H9 (cell line): ENCODE measurements at regions not wholly inside any gene's neighbourhood (a gene's known extent, or its start where the extent isn't known, plus 50 kb on each side); places are given as distances from the start of the nearest gene placed in this dataset.

Source experiments
- DNase-seq: peaks from one replicate; pipeline ENCODE4 v3.0.0-alpha.2; 2017
- H2AFZ ChIP-seq: one replicate; pipeline ENCODE4 v1.6.1; 2013; ENCODE audit warnings: mild to moderate bottlenecking, low read length, control low read depth, moderate library complexity
- H2AK5ac ChIP-seq: 2 replicates; pipeline ENCODE4 v1.6.1; 2013; ENCODE audit warnings: low read length, control low read depth, mixed read lengths; ENCODE audit not compliant: insufficient read length
- H2BK120ac ChIP-seq: one replicate; pipeline ENCODE4 v1.6.1; 2013; ENCODE audit warnings: low read depth, mild to moderate bottlenecking, low read length, control low read depth, inconsistent platforms; ENCODE audit not compliant: poor library complexity, severe bottlenecking
- H2BK12ac ChIP-seq: 2 replicates; pipeline ENCODE4 v1.6.1; 2013; ENCODE audit warnings: low read length, control low read depth, mixed read lengths, low read depth; ENCODE audit not compliant: insufficient read length
- H2BK15ac ChIP-seq: 2 replicates; pipeline ENCODE4 v1.6.1; 2013; ENCODE audit warnings: low read depth, low read length, control low read depth
- H2BK20ac ChIP-seq: one replicate; pipeline ENCODE4 v1.6.1; 2013; ENCODE audit warnings: low read depth, mild to moderate bottlenecking, low read length, control low read depth, inconsistent platforms; ENCODE audit not compliant: poor library complexity, severe bottlenecking
- H2BK5ac ChIP-seq: 2 replicates; pipeline ENCODE4 v1.6.1; 2013; ENCODE audit warnings: low read length, control low read depth, mixed read lengths; ENCODE audit not compliant: insufficient read length
- H3K14ac ChIP-seq: 2 replicates; pipeline ENCODE4 v1.6.1; 2013; ENCODE audit warnings: low read length, control low read depth; ENCODE audit not compliant: insufficient read depth
- H3K18ac ChIP-seq: 2 replicates; pipeline ENCODE4 v1.6.1; 2013; ENCODE audit warnings: low read depth, mild to moderate bottlenecking, mixed read lengths, low read length, control low read depth; ENCODE audit not compliant: insufficient read length
- H3K23ac ChIP-seq: 2 replicates; pipeline ENCODE4 v1.6.1; 2013; ENCODE audit warnings: low read length, control low read depth, mixed read lengths, low read depth; ENCODE audit not compliant: insufficient read length
- H3K23me2 ChIP-seq: 2 replicates; pipeline ENCODE4 v1.6.1; 2013; ENCODE audit warnings: low read depth, mild to moderate bottlenecking, mixed read lengths, low read length, control low read depth; ENCODE audit not compliant: insufficient read length, poor library complexity, severe bottlenecking
- H3K27ac ChIP-seq: 2 replicates; pipeline ENCODE4 v1.5.1; 2013; ENCODE audit warnings: low read length, control low read depth, mixed read lengths, low read depth; ENCODE audit not compliant: insufficient read length
- H3K27me3 ChIP-seq: 2 replicates; pipeline ENCODE4 v1.6.1; 2013; ENCODE audit warnings: low read length, control low read depth, inconsistent platforms; ENCODE audit not compliant: insufficient read depth
- H3K4ac ChIP-seq: 2 replicates; pipeline ENCODE4 v1.6.1; 2013; ENCODE audit warnings: low read depth, mild to moderate bottlenecking, control low read depth, inconsistent platforms, low read length, moderate library complexity
- H3K4me1 ChIP-seq: 2 replicates; pipeline ENCODE4 v1.6.1; 2013; ENCODE audit warnings: low read length, control low read depth, inconsistent platforms; ENCODE audit not compliant: insufficient read depth
- H3K4me2 ChIP-seq: 2 replicates; pipeline ENCODE4 v1.6.1; 2013; ENCODE audit warnings: low read length, control low read depth, mixed read lengths; ENCODE audit not compliant: insufficient read length, insufficient read depth
- H3K56ac ChIP-seq: 2 replicates; pipeline ENCODE4 v1.6.1; 2013; ENCODE audit warnings: low read depth, mild to moderate bottlenecking, mixed read lengths, low read length, control low read depth; ENCODE audit not compliant: insufficient read length
- H3K79me1 ChIP-seq: 2 replicates; pipeline ENCODE4 v1.6.1; 2013; ENCODE audit warnings: low read depth, mild to moderate bottlenecking, moderate library complexity, low read length, control low read depth, inconsistent platforms; ENCODE audit not compliant: insufficient read depth, poor library complexity, severe bottlenecking
- H3K79me2 ChIP-seq: 2 replicates; pipeline ENCODE4 v1.6.1; 2013; ENCODE audit warnings: low read length, control low read depth, inconsistent platforms; ENCODE audit not compliant: insufficient read depth
- H3K9ac ChIP-seq: 2 replicates; pipeline ENCODE4 v1.6.1; 2013; ENCODE audit warnings: low read length, control low read depth, mixed read lengths; ENCODE audit not compliant: insufficient read length; ENCODE audit errors: extremely low read depth
- H3K9me3 ChIP-seq: one replicate; pipeline ENCODE4 v1.6.1; 2013; ENCODE audit warnings: low read depth, low read length, inconsistent platforms; ENCODE audit not compliant: control insufficient read depth
- H3T11ph ChIP-seq: one replicate; pipeline ENCODE4 v1.6.1; 2013; ENCODE audit warnings: mild to moderate bottlenecking, low read length, control low read depth, inconsistent platforms
- H4K20me1 ChIP-seq: one replicate; pipeline ENCODE4 v1.6.1; 2013; ENCODE audit not compliant: control insufficient read depth, insufficient read length, insufficient read depth
- H4K5ac ChIP-seq: 2 replicates; pipeline ENCODE4 v1.6.1; 2013; ENCODE audit warnings: low read depth, mild to moderate bottlenecking, mixed read lengths, low read length, control low read depth; ENCODE audit not compliant: insufficient read length
- H4K8ac ChIP-seq: replicated peaks from 2 replicates; pipeline ENCODE4 v1.6.1; 2013; ENCODE audit warnings: low read length, control low read depth, mixed read lengths, low read depth; ENCODE audit not compliant: insufficient read length
- H4K91ac ChIP-seq: 2 replicates; pipeline ENCODE4 v1.6.1; 2013; ENCODE audit warnings: low read depth, mild to moderate bottlenecking, moderate library complexity, mixed read lengths, low read length, control low read depth; ENCODE audit not compliant: insufficient read length
- H3K27ac Mint-ChIP-seq, 3 experiments: 2 replicates in 2 of 3; 3 replicates in 1 of 3; pipeline ENCODE4 v1.8.0; 2020 to 2021; ENCODE audit warnings: mixed read lengths in 3 of 3, mild to moderate bottlenecking in 1 of 3, moderate library complexity in 1 of 3
- H3K27me3 Mint-ChIP-seq: 2 replicates; pipeline ENCODE4 v1.8.0; 2021; ENCODE audit warnings: low read depth, mild to moderate bottlenecking, moderate library complexity, mixed read lengths
- H3K36me3 Mint-ChIP-seq, 3 experiments: 2 replicates in 2 of 3; 3 replicates in 1 of 3; pipeline ENCODE4 v1.8.0; 2020 to 2021; ENCODE audit warnings: low read depth in 3 of 3, mixed read lengths in 3 of 3; ENCODE audit not compliant: insufficient read depth in 1 of 3
- H3K4me1 Mint-ChIP-seq, 2 experiments: 2 replicates each; pipeline ENCODE4 v1.8.0; 2020; ENCODE audit warnings: mixed read lengths in 2 of 2
- H3K4me3 Mint-ChIP-seq, 2 experiments: 2 replicates in 1 of 2; 3 replicates in 1 of 2; pipeline ENCODE4 v1.8.0; 2020 to 2021; ENCODE audit warnings: mild to moderate bottlenecking in 2 of 2, mixed read lengths in 2 of 2, moderate library complexity in 1 of 2
- H3K9me3 Mint-ChIP-seq, 2 experiments: 2 replicates in 1 of 2; 3 replicates in 1 of 2; pipeline ENCODE4 v1.8.0; 2020; ENCODE audit warnings: mild to moderate bottlenecking in 2 of 2, mixed read lengths in 2 of 2, moderate library complexity in 1 of 2
- CTCF ChIP-seq: fragments of 200-600 bp; sonication (generic); conservative IDR thresholded peaks from 3 replicates; pipeline ENCODE4 v1.8.0; 2021; ENCODE audit warnings: antibody characterized with exemption, mild to moderate bottlenecking
- WGBS: extraction: QIAGEN DNeasy Blood & Tissue Kit; methylation state at CpG from one replicate; pipeline ENCODE4 v1.1.7; 2013; ENCODE audit warnings: missing lambda C conversion rate, low lambda C conversion rate, mixed read lengths; ENCODE audit not compliant: insufficient read length; ENCODE audit errors: extremely low coverage; 5-methylcytosine and 5-hydroxymethylcytosine counted together

DNA sequence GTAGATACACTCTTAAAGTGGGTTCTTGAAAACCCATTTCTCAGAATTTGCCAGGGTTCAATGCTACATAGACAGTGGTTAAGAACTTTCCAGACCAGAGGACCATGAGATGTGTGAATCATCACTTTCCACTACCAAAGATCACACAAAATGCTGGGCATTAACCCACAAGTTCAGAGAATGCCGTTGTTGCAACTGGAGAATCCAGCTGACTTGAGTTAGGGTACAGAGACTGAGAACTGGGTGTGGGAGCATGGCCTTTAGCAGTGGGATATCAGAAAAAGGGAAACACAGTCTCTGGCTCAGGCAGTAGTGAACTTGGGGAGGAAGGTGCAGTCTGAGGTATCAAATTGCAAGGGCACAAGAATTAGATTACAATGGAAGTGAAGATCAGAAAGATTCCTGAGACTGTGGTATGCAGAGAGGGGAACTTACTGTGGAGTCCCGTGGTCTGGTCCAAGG is 51.5 kb upstream of the WDFY2 start:
- H3K56ac ChIP-seq, result no peak overlapping the region
- no peaks in the 10 kb centered on the region for H3K9me3 ChIP-seq
- Mint-ChIP-seq H3K27me3 (peaks cover 2% of the 10 kb centered on the region; the same call in 1 of the 2 replicates), H3K4me3 (no peak overlapping the region), H3K9me3 (peaks cover 4 to 19% of the 10 kb centered on the region in 2 experiments), H3K36me3 (peaks cover 0 to 2% (median 0%) of the 10 kb centered on the region in 3 experiments; a peak in 2 of 7 replicates), H3K4me1 (peaks cover 13 to 14% of the 10 kb centered on the region in 2 experiments), H3K27ac (peak overlapping the region in 2 of 3 experiments; percentile 14 to 86; a peak in 2 of 7 replicates)
- H3T11ph ChIP-seq, result no peak overlapping the region
- no peaks in the 10 kb centered on the region for H3K79me1 ChIP-seq
- WGBS, result no CpG with 5 or more reads among the region's 2 CpGs
- no peak overlapping the region for H2BK20ac ChIP-seq
- H2BK12ac ChIP-seq, result no peak overlapping the region
- peak overlapping the region; percentile 31 for H3K4me2 ChIP-seq
- H3K27ac ChIP-seq, result no peak overlapping the region
- H3K18ac ChIP-seq, result peak overlapping the region; percentile 50
- H3K23me2 ChIP-seq, result no peaks in the 10 kb centered on the region
- TF ChIP-seq CTCF, result no peak
- H3K9ac ChIP-seq, result no peak overlapping the region
- peaks cover 7% of the 10 kb centered on the region for H3K4me1 ChIP-seq
- no peak overlapping the region for H3K4ac ChIP-seq
- no peak overlapping the region for H2AFZ ChIP-seq
- H2BK120ac ChIP-seq, result no peak overlapping the region
- no peak overlapping the region for H3K23ac ChIP-seq
- no peak overlapping the region for H2BK5ac ChIP-seq
- no peak for DNase-seq
- no peak overlapping the region for H4K5ac ChIP-seq
- no peak overlapping the region for H2BK15ac ChIP-seq
- H4K20me1 ChIP-seq, result no peaks in the 10 kb centered on the region
- no peak overlapping the region for H4K8ac ChIP-seq
- no peaks in the 10 kb centered on the region for H3K27me3 ChIP-seq
- no peak overlapping the region for H3K14ac ChIP-seq
- no peaks in the 10 kb centered on the region for H3K79me2 ChIP-seq
- no peak overlapping the region for H4K91ac ChIP-seq
- H2AK5ac ChIP-seq, result no peak overlapping the region
